HG03432 (cell line): ENCODE measurements at regions not wholly inside any gene's neighbourhood (a gene's known extent, or its start where the extent isn't known, plus 50 kb on each side); places are given as distances from the start of the nearest gene placed in this dataset.
"Not testable (repeated sequence)": the region's sequence is repeated elsewhere in the genome, so short reads cannot be mapped to it uniquely, and the experiment has no call there.

Experiments used
- ATAC-seq: cut with Tn5 transposase; IDR thresholded peaks from one replicate; pipeline ENCODE4 v1.9.1; 2021; ENCODE audit warnings: mild to moderate bottlenecking, moderate library complexity; ENCODE audit not compliant: unreplicated experiment

DNA sequence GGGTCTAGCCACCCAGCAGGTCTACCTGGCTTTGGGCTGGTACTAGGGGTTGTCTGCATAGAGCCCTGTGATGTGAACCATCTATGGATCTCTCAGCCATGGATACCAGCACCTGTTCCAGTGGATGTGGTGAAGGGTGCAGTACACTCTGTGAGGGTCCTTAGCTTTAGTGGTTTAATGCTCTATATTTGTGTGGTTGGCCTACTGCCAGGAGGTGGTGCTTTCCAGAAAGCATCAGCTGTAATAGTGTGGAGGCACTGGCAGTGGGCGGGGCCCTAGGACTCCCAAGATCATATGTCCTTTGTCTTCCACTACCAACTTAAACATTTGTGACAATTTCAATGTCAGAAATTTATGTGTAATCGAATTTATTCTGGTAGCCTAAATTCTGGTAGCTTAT, 1065.1 kb downstream of the RPIA start:
- ATAC-seq: not testable (repeated sequence)

GRCh38 chr2:89758332-89759026, 1067.0 kb downstream of the RPIA start:
- ATAC-seq: not testable (repeated sequence)

DNA sequence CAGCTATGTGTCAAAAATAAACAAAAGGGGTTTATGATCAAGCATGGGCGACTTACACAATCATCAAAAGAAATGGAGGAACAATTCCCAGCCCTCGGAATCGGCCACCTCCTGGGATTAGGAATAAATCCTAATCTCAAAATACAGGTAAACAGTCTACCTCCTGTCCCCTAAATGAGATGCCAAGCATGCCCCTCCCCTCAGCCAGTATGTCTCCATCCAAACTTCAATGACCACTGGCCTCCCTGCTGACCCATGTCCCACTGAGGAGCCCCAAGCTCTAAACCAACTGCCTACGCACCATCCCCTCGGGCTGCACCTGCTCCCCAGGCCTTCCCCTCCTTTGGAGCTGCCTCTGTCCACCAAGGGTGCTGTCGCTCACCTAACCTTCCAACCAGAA, 1069.3 kb downstream of the RPIA start:
- not testable (repeated sequence) for ATAC-seq

- ATAC-seq: not testable (repeated sequence)
Measured at GRCh38 chr2:89761171-89761570, 1069.7 kb downstream of the RPIA start.

GRCh38 chr2:89761863-89762262, 1070.4 kb downstream of the RPIA start:
- not testable (repeated sequence) for ATAC-seq

DNA sequence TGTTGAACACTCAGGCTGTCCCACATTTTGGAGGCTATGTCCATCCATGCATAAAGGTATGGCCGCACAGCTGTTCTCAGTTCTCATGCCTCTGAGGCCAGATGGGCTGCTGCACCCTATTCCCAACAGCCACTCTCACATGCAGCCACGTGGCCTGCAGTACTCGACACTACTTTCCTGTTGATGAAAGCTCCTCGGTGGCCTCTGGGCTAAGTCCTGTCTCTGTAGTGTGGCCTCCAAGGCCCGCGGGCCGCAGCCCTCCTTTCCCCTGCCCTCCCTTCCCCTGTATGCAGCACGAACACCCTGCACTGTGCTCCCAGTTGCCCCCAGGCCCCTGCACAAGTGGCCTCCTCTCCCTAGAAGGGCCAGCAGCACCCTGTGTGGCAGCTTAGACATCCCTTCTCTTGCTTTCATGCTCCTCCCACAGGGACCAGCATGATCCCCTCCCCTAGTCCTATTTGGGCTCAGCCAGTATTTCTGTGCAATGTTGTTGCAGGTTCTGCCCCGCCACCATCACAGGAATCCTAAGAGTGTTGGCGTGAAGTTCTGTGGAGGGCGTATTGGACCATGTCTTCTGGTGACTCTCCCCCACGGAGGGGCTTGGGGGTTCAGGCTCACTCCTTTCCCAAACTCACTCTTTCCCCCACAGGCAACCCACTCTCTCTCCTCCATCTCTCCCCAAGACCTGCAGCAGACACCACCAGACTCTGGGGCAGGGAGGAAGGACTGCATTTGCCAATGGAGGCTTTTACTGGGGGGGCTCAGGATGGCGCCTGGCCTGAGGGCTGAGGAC, 1071.2 kb downstream of the RPIA start:
- ATAC-seq: not testable (repeated sequence)

GRCh38 chr2:89763254-89763580, 1071.7 kb downstream of the RPIA start:
- no peak for ATAC-seq

DNA sequence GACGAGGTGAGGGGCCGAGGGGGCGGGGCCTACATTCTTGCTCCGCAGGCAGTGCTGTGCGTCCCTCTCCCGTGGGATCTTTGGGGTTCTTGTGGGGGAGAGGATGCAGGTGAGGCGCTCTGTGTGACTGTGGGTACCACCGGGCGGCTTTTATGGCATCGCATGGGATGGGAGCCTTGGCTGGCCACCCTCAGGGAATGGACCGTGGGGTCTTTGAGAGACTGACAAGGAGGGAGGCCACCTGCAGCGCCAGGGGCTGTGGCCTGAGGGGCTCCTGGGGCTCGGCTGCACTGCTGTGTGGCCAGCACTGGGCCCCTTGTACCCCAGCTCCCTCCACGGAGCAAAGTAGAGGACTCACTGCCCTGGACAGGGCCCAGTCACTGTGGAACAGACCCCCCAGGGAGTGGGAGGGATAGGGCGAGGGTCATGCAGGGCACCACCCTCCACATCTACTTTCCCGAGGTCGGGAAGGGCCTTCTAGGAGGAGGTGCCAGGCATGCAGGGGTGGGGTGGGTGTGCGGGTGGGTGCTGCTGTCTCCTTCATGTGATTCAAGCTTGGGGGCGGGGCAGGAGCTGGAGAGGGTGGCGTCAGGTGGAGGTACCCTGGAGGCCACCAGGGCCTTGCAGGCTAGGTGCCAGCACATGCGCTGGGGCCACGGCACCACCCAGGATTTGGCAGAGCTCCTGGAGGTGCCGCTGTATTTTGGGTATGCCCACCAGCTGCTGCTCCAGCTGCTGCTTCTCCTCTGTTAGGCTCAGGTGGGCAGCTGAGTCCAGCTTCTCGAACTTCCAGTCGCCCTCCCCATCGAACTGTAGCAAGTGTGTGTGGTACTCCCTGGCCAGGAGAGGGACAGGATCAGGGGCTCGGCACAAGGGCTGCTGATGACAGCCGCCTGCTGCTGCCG, 1072.4 kb downstream of the RPIA start:
- no peak for ATAC-seq

- ATAC-seq: not testable (repeated sequence)
Measured at GRCh38 chr2:89764571-89765360, 1073.3 kb downstream of the RPIA start.

- ATAC-seq: not testable (repeated sequence)
Measured at GRCh38 chr2:89765361-89765718, 1073.9 kb downstream of the RPIA start.

DNA sequence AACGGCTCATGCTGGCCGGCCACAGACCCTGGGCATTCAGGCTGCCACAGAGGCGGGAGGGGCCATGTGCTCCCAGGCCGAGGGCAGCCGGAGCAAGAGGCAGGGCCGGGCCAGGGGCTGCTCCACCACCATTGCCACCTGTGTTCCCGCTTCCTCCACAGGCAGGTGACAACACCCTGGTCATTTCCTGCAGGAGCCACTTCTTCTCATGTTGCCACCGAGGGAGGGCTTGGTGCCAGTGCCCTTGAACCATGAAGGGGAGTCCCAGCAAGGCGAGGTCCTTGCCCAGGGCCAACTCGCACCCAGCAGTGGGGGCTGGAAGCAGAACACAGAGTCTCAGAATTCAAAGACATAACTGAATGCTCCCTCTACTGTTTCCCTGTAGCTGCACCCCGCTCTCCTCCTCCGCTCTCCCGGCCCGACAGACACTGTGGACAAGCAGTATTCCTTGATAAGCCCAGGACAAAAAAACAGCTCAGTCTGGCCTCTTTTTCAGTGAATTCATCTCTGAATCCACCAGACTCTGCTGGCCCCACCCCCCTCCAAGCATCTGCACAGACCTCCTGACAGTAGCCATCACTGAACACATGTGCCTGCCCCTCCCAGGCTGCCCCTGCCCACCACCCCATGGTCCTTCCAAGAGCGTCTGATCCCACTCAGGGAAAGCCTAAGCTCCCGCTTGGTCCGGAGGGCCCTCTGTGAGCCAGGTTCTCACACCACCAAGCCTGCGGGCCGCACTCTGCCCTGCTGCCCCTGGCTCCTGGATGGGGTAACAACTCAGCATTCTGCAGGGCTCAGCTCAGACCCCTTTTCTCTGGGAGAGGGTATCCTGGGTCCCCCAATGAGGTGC, 1074.9 kb downstream of the RPIA start:
- ATAC-seq: not testable (repeated sequence)

GRCh38 chr2:89767058-89767457, 1075.6 kb downstream of the RPIA start:
- not testable (repeated sequence) for ATAC-seq

DNA sequence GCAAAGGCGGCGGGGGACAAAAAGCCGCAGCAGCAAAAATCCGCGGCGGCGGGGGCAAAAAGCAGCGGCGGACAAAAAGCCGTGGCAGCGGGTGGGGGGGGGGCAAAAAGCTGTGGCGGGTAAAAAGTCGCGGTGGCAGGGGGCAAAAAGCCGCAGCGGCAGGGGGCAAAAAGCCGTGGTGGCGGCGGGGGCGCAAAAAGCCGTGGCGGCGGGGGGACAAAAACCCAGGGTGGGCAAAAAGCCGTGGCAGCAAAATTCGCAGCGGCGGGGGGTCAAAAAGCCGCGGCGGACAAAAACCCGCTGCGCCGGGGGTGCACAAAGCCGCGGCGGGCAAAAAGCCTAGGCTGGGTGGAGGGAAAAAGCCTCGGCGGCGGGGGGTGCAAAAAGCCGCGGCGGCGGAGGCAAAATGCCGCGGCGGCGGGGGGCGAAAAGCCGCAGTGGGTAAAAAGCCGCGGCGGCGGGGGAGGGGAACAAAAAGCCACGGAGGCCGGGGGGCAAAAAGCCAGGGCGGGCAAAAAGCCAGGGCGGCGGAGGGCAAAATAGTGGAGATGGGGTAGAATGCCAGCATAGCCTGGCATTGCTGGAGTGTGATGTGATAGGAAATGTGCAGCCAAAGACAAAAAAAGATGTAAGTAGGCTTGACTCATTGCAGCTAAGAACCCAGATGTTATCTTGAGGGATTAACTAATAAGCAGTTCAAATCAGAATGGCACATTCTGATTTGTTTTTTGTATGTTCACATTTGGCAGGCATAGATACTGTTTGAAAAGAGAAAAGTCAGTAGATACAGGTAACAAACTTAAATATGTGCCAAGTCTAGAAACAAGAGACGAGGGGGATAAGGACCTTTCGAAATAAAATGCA, 1076.3 kb downstream of the RPIA start:
- no peak for ATAC-seq

DNA sequence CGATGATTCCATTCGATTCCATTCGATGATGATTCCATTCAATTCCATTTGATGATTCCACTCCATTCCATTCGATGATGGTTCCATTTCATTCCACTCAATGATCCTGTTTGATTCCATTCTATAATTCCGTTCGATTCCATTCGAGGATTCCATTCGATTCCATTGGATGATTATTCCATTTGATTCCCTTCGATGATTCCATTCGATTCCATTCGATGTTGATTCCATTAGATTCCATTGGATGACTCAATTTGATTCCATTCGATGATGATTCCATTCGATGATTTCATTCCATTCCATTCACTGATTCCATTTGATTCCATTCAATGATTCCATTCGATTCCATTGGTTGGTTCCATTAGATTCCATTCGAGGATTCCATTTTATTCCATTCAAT, 1084.4 kb downstream of the RPIA start:
- no peak for ATAC-seq

GRCh38 chr2:89780318-89780717, 1088.8 kb downstream of the RPIA start:
- ATAC-seq: no peak

DNA sequence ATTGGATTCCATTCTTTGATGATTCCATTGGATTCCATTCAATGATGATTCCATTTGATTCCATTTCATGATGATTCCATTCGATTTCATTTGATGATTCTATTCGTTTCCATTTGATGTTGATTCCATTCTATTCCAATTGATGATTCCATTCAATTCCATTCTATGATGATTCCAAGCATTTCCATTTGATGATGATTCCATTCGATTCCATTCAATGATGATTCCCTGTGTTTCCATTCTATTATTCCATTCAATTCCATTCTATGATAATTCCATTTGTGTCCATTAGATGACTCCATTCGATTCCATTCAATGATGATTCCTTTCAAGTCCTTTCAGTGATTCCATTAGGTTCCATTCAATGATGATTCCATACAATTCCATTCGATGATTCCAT, 1090.5 kb downstream of the RPIA start:
- no peak for ATAC-seq

- ATAC-seq: no peak
Measured at GRCh38 chr2:89784960-89785359, 1093.5 kb downstream of the RPIA start.

GRCh38 chr2:89785528-89785927, 1094.1 kb downstream of the RPIA start:
- ATAC-seq: not testable (repeated sequence)

DNA sequence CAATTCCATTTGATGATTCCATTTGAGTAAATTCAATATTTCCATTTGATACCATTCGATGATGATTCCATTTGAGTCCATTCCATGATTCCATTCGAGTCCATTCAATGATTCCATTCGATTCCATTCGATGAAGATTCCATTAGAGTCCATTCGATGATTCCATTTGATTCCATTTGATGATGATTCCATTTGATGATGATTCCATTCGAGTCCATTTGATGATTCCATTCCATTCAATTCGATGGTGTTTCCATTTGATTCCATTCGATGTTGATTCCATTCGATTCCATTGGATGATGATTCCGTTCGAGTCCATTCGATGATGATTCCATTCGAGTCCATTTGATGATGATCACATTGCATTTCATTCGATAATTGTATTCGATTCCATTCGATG, 1095.2 kb downstream of the RPIA start:
- ATAC-seq: not testable (repeated sequence)
